Stomach (tissue), 8 donors: ENCODE measurements at regions not wholly inside any gene's neighbourhood (a gene's known extent, or its start where the extent isn't known, plus 50 kb on each side); places are given as distances from the start of the nearest gene placed in this dataset.

Experiments used
- DNase-seq, 2 donors: peaks; one replicate each; pipeline versions ENCODE4 v3.0.0 to v3.0.0-alpha.2; 2013 to 2019
- H3K27ac ChIP-seq, 5 donors: fragments of 200-600 bp in 4 of 5; sonication (generic) in 4 of 5; one replicate each; pipeline ENCODE4 v1.5.1; 2013 to 2019; ENCODE audit warnings: mild to moderate bottlenecking in 1 of 5, moderate library complexity in 1 of 5
- H3K27me3 ChIP-seq, 3 donors: fragments of 200-600 bp; sonication (generic); one replicate each; pipeline ENCODE4 v1.5.1; 2017 to 2019; ENCODE audit warnings: mixed run types in 1 of 3
- H3K36me3 ChIP-seq, 4 donors: fragments of 200-600 bp; sonication (generic); 1 replicate in 3 of 4; 2 replicates in 1 of 4; pipeline ENCODE4 v1.5.1; 2016 to 2019
- H3K4me1 ChIP-seq, 4 donors: fragments of 200-600 bp; sonication (generic); one replicate each; pipeline ENCODE4 v1.5.1; 2016 to 2019
- H3K4me3 ChIP-seq, 4 donors: fragments of 200-600 bp; sonication (generic) in 3 of 4; one replicate each; pipeline ENCODE4 v1.5.1; 2016 to 2019; ENCODE audit warnings: mild to moderate bottlenecking in 1 of 4
- H3K9me3 ChIP-seq, 4 donors: fragments of 200-600 bp; sonication (generic); one replicate each; pipeline ENCODE4 v1.5.1; 2016 to 2019
- CTCF ChIP-seq, 7 experiments: fragments of 450-650 bp in 4 of 7; fragments of 200-600 bp in 3 of 7; sonication (generic) in 3 of 7; IDR thresholded peaks; one replicate each; pipeline ENCODE4 v1.5.1; 2016 to 2019; ENCODE audit warnings: antibody characterized with exemption in 7 of 7, control low read depth in 2 of 7, mild to moderate bottlenecking in 1 of 7
- EP300 ChIP-seq: sonication (generic); formaldehyde crosslinking; IDR thresholded peaks from one replicate; pipeline ENCODE4 v1.6.1; 2017; ENCODE audit warnings: antibody characterized with exemption
- POLR2A ChIP-seq, 4 donors: fragments of 450-650 bp; IDR thresholded peaks; one replicate each; pipeline ENCODE4 v1.6.1; 2016; ENCODE audit warnings: antibody characterized with exemption in 4 of 4, control low read depth in 2 of 4, mild to moderate bottlenecking in 1 of 4, moderate library complexity in 1 of 4
- POLR2AphosphoS5 ChIP-seq, 3 donors: sonication (generic); formaldehyde crosslinking; IDR thresholded peaks; one replicate each; pipeline ENCODE4 v1.6.1; 2016; ENCODE audit warnings: antibody characterized with exemption in 3 of 3
- WGBS, 5 donors: extraction: QIAGEN DNeasy Blood & Tissue Kit in 3 of 5; methylation state at CpG; one replicate each; pipeline versions ENCODE4 v1.1.5 to v1.1.7; 2013 to 2018; 5-methylcytosine and 5-hydroxymethylcytosine counted together
- intact Hi-C: fragments of 100-400 bp; cut with DNase I; formaldehyde crosslinking; loops from one replicate; pipeline ENCODE4 v1.15.1; 2023; ENCODE audit warnings: low total_unique reads
- donor health status: healthy with polysubstance abuse.
- donor health status: Bipolar disorder and iron deficiency.
- donor health status: healthy.

GRCh38 chr2:16466133-16466820 is 199.4 kb downstream of the CYRIA start:
- H3K4me1 ChIP-seq = no peaks in the 10 kb centered on the region
- TF ChIP-seq EP300 = no peak
- no peak for TF ChIP-seq POLR2A (IDR thresholded peaks at IDR 0.05)
- TF ChIP-seq POLR2AphosphoS5 (IDR thresholded peaks at IDR 0.05) = no peak
- TF ChIP-seq CTCF (IDR thresholded peaks at IDR 0.05) = no peak
- intact Hi-C loops = no loop called here
- WGBS, 5 donors = 76 to 84% (median 80%) methylated on average over 7 to 8 of the region's 8 CpGs
- peaks cover 0 to 7% (median 0%) of the 10 kb centered on the region in 3 donors for H3K27me3 ChIP-seq
- H3K27ac ChIP-seq = no peak overlapping the region
- DNase-seq = no peak
- H3K4me3 ChIP-seq = no peak overlapping the region
- H3K36me3 ChIP-seq = no peaks in the 10 kb centered on the region
- no peaks in the 10 kb centered on the region for H3K9me3 ChIP-seq

GRCh38 chr2:16464641-16465040 is 201.0 kb downstream of the CYRIA start:
- Histone ChIP-seq H3K36me3 (no peaks in the 10 kb centered on the region), H3K4me3 (no peak overlapping the region), H3K27me3 (peaks cover 0 to 7% (median 0%) of the 10 kb centered on the region in 3 donors), H3K4me1 (no peaks in the 10 kb centered on the region), H3K9me3 (no peaks in the 10 kb centered on the region), H3K27ac (no peak overlapping the region)
- TF ChIP-seq EP300 (no peak), POLR2AphosphoS5 (IDR thresholded peaks at IDR 0.05) (no peak), CTCF (IDR thresholded peaks at IDR 0.05) (no peak), POLR2A (IDR thresholded peaks at IDR 0.05) (no peak)
- WGBS, 5 donors = 56 to 74% (median 67%) methylated on average over 3 of the region's 3 CpGs
- DNase-seq = no peak
- intact Hi-C loops = no loop called here

GRCh38 chr2:16462958-16463357 is 202.7 kb downstream of the CYRIA start:
- intact Hi-C loops = no loop called here
- H3K4me1 ChIP-seq = no peaks in the 10 kb centered on the region
- TF ChIP-seq EP300 (no peak), CTCF (IDR thresholded peaks at IDR 0.05) (no peak), POLR2A (IDR thresholded peaks at IDR 0.05) (no peak), POLR2AphosphoS5 (IDR thresholded peaks at IDR 0.05) (no peak)
- 37 to 55% (median 45%) methylated on average over 5 of the region's 5 CpGs for WGBS, 5 donors
- H3K27ac ChIP-seq = no peak overlapping the region
- DNase-seq = no peak
- peaks cover 0 to 7% (median 0%) of the 10 kb centered on the region in 3 donors for H3K27me3 ChIP-seq
- no peak overlapping the region for H3K4me3 ChIP-seq
- no peaks in the 10 kb centered on the region for H3K36me3 ChIP-seq
- no peaks in the 10 kb centered on the region for H3K9me3 ChIP-seq

- no peak for TF ChIP-seq POLR2A (IDR thresholded peaks at IDR 0.05)
- TF ChIP-seq EP300 = no peak
- TF ChIP-seq CTCF (IDR thresholded peaks at IDR 0.05) = no peak
- TF ChIP-seq POLR2AphosphoS5 (IDR thresholded peaks at IDR 0.05) = no peak
- H3K27ac ChIP-seq = no peak overlapping the region
- intact Hi-C loops = no loop called here
- WGBS, 5 donors = 83 to 91% (median 87%) methylated on average over 4 of the region's 4 CpGs
- no peaks in the 10 kb centered on the region for H3K4me1 ChIP-seq
- no peaks in the 10 kb centered on the region for H3K36me3 ChIP-seq
- H3K9me3 ChIP-seq = no peaks in the 10 kb centered on the region
- H3K4me3 ChIP-seq = no peak overlapping the region
- DNase-seq = no peak
- H3K27me3 ChIP-seq = peaks cover 0 to 7% (median 0%) of the 10 kb centered on the region in 3 donors
Measured at GRCh38 chr2:16461672-16462071, 204.0 kb downstream of the CYRIA start.
